Astrocyte of the spinal cord (primary cell): ENCODE measurements at regions not wholly inside any gene's neighbourhood (a gene's known extent, or its start where the extent isn't known, plus 50 kb on each side); places are given as distances from the start of the nearest gene placed in this dataset.
"Not testable (repeated sequence)": the region's sequence is repeated elsewhere in the genome, so short reads cannot be mapped to it uniquely, and the experiment has no call there.

Source experiments
- DNase-seq: peaks from one replicate; pipeline ENCODE4 v3.0.0; 2011; ENCODE audit warnings: low read depth, low spot score
- H3K4me3 ChIP-seq: 2 replicates; pipeline ENCODE4 v1.5.1; 2011; ENCODE audit warnings: low read depth, mild to moderate bottlenecking, low read length, moderate library complexity
- CTCF ChIP-seq: IDR thresholded peaks from 2 replicates; pipeline ENCODE4 v1.5.1; 2012; ENCODE audit warnings: low read depth, mild to moderate bottlenecking, low read length, inconsistent platforms
- in situ Hi-C: cut with HindIII; loops from 2 replicates; pipeline ENCODE4 v1.10.0; 2017; ENCODE audit warnings: low sequenced_read_pairs

- DNase-seq = no peak
- no peak overlapping the region for H3K4me3 ChIP-seq
- no peak for TF ChIP-seq CTCF
- in situ Hi-C loops = no loop called here
These were observed 283.7 kb upstream of the KCNH7 start for GRCh38 chr2:163122257-163122656.

GRCh38 chr2:163121483-163121882 is 282.9 kb upstream of the KCNH7 start:
- in situ Hi-C loops = no loop called here
- TF ChIP-seq CTCF = no peak
- no peak overlapping the region for H3K4me3 ChIP-seq
- DNase-seq = no peak

- TF ChIP-seq CTCF = no peak
- DNase-seq = no peak
- in situ Hi-C loops = no loop called here
- H3K4me3 ChIP-seq = no peak overlapping the region
These were observed 281.4 kb upstream of the KCNH7 start for GRCh38 chr2:163119966-163120365.

GRCh38 chr2:163086940-163087339 is 248.4 kb upstream of the KCNH7 start:
- TF ChIP-seq CTCF = no peak
- H3K4me3 ChIP-seq = no peak overlapping the region
- DNase-seq = no peak
- in situ Hi-C loops = no loop called here

- DNase-seq, in situ Hi-C loops, H3K4me3 ChIP-seq: not testable (repeated sequence)
These were observed 246.9 kb upstream of the KCNH7 start for GRCh38 chr2:163085366-163086024.

- no peak for DNase-seq
- in situ Hi-C loops = no loop called here
- no peak for TF ChIP-seq CTCF
- no peak overlapping the region for H3K4me3 ChIP-seq
These were observed 243.2 kb upstream of the KCNH7 start for GRCh38 chr2:163081754-163082153.

GRCh38 chr2:163077241-163077640 is 238.7 kb upstream of the KCNH7 start:
- in situ Hi-C loops = no loop called here
- no peak for DNase-seq
- no peak for TF ChIP-seq CTCF
- H3K4me3 ChIP-seq = no peak overlapping the region
